Left lobe of liver (tissue), 2 donors: ENCODE measurements at regions not wholly inside any gene's neighbourhood (a gene's known extent, or its start where the extent isn't known, plus 50 kb on each side); places are given as distances from the start of the nearest gene placed in this dataset.
"Not testable (repeated sequence)": the region's sequence is repeated elsewhere in the genome, so short reads cannot be mapped to it uniquely, and the experiment has no call there.

Experiments
- ATAC-seq: fragments of 200-7000 bp; cut with Tn5 transposase; one replicate; pipeline ENCODE4 v1.9.1; 2020; ENCODE audit warnings: mild to moderate bottlenecking, moderate library complexity
- DNase-seq: peaks from one replicate; pipeline ENCODE4 v3.0.0-alpha.2; 2020; ENCODE audit warnings: low spot score
- donor health status: DM: no; HTN: no; CAD: no; lungs with moderate emphysema.
- donor health status: DM: no; HTN: yes; CAD: no.

DNA sequence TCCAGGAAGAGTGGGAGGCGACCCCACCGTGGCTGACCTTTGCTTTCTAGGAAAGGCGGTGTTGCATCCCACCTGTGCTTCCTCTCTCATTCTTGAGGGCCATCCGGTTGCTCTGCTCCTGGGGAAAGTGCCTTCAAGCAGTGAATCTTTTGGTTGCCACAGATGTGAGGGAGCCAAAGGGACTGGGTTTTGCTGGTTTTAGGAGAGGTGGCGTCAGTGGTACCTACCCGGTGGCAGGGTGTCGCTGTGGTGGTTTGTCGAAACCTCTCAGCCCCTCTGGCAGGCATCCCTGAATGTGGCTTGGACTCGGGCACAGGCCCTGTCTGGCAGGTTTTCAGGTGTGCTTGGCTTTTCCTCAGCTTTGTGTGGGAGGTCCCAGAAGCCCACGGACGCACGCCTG lies 611.5 kb downstream of the KCNJ18 start:
- DNase-seq, result no peak

DNA sequence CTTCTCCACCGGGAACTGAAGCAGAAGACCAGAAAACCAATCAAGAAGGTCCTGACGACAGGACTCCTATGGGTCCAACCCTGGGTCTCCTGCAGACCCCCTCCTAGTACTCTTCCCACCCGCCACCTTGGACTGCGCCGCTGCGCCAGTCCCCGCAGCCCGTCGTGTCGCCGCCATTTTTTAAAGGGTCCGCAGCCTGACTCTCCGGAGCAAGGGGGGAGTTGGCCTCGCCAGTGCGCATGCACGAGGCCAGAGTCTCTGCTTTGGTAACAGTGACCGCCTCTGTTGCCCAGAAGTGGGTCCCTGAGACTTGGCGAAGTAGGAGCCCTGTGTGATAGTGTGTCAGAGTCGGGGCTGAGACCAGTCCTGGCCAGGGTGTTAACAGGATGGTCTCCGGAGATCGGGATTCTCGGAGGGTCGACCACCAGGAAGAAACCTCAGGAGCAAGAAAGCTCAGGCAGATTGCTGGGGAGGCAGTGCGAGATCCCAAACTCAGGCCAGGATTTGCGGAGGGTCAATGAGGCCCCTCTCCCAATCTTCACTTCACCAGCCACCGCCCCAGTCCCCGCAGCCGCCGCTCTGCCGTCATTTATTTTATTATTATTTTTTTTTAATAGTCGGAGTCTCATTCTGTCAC lies 612.5 kb downstream of the KCNJ18 start:
- no peak for DNase-seq
- ATAC-seq, result no peak

More for the DNA sequence above, 611.5 kb downstream of the KCNJ18 start:
- ATAC-seq, result no peak

DNA sequence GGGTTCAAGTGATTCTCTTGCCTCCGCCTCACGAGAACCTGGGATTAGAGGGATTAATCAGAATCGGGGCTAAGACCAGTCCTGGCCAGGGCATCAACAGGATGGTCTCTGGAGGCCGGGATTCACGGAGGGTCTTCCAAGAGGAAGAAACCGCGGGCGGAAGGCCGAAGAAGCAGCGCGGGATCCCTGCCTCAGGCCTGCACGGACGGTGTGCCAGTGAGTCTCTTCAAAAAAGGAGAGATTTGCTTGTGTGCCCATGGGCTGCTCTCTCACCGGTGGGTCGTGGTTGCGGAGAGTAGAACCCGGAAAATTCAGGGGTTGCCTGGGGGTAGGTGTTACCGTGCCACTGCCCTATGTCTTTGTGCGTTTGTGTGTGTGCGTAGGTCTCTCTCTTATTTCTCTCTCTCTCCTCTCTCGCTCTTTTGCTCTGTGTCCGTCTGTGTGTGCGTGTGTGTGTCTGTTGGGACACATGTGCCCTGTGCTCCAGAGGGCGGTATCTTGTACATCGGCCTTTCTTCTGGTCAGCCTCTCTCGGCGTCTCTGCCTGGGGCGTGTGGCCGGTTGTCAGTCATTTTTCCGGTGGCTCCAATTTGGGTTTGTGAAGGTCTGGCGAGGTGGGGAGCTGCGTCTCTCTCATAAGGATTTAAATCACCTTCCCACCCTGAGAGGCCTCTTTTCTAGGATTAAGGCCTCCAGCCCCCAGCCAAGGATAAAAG lies 613.2 kb downstream of the KCNJ18 start:
- no peak for ATAC-seq
- DNase-seq, result no peak

DNA sequence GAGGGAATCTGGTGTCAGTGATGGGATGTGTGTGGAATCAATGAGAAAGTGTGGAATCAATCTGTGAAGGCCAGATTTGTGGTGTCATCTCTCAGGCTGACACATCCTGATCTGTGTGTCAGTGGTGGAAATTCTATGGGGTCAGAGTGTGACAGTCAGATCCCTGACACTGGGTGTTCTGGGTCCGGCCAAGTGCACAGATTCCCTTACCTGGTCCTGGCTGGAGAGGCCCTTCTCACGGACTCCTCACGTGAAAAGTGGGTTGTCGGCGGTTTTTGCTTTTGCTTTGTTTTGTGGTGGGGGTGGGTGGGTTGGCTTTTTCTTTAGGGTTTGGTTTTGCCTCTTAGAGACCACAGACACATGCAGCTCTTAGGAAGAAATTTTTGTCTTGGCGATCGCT lies 618.0 kb downstream of the KCNJ18 start:
- not testable (repeated sequence) for DNase-seq, ATAC-seq

DNA sequence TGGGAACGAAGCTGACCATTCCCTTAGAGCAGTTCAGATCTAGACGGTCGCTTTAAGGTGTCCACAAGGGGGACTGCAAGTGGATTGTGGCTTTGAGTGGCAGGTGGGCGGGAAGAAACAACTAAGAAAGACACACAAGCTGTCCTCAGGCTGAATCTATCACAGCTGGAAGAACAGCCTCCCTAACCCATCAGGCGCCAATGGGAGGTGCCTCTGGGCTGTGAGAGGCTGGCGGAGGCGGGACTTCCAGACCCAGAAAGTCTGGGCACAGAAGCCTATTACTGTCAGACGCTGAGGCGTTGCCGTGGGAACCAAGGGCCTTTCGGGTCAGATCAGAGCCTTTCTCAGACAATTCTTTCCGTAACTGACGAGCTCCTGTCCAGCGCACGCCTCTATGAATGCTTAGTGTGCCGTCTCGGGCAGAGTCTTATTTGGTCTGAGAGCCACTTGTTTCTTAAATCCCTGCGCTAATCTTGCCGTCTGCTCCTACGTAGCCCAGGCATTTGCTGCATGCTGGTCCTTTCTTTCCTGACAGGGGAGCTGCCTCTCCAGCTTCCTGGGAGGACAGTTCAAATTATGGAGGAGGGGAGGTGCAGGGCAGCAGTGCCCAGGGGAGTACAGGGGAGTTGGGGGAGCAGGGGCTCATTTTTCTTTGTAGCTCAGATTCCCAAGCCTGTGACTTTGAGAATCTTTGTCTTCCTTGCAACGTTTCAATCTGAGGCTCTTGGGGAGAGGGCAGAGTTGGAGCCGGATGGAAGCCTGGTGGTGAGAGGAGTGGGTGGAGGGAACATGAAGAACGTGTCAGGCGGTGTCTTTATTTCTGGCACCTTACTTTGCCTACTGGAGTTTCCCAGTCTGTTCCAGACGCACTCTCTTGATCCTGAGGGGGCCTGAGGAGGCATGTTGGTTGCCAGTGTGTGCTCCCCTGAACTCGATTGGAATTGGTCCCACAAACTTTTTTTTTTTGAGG lies 618.7 kb downstream of the KCNJ18 start:
- no peak for DNase-seq
- ATAC-seq, result no peak

DNA sequence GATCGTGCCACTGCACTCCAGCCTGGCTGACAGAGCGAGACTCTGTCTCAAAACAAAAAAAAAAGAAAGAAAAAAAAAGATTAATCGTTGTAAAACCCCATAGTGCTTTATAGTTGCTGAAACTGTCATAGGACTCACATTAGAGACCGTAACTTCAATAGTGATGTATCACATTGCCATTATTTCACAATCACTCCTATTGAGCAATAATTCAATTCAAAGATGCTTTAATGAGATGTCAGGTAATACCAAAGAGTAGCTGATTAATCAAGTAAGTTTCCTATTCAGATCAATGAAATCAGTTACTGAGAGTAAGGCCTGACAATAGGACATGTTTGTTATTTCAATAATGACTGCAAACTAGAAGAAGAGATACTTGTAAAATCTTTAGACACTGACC lies 628.7 kb downstream of the KCNJ18 start:
- DNase-seq, ATAC-seq: not testable (repeated sequence)

DNA sequence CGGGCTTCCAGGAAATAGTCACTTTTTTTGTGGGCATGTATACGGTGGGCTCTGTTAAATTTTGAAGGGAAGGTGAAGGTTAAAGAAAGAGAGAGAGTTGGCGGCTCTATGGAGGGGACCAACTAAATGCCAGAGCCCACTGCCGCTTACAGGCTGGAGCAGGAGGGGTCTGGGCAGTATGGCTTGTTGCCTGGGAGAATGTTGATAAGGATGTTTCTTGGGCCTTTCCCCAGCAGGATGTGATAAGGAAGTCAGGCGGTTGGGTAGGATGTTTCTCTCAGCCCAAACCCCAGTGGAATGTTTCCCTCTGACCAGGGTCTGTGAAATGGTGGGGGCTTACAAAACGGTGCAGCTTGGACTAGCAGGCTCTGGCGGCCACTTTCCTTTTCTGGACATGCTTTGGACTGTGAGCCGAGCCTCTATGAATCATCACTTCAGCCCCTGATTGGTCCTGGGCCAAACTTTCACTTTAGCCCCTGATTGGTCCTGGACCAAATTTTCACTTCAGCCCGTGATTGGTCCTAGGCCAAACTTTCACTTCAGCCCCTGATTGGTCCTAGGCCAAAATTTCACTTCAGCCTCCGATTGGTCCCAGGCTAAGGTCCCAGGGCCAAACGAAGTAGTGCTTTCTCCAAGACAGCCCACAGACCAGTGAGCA lies 630.7 kb downstream of the KCNJ18 start:
- not testable (repeated sequence) for ATAC-seq, DNase-seq

DNA sequence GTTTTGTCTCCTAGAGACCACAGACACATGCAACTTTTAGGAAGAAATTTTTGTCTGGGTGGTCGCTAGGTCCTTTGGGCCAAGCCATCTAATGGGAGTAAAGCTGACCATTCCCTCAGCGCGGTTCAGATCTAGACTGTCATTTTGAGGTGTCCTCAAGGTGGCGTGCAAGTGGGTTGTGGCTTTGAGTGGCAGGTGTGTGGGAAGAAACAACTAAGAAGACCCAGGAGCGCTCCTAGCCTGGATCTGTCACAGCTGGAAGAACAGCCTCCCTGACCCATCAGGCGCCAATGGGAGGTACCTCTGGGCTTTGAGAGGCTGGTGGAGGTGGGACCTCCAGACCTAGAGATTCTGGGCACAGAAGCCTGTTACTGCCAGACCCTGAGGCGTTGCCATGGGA lies 645.1 kb downstream of the KCNJ18 start:
- DNase-seq (no peak), ATAC-seq (no peak)

DNA sequence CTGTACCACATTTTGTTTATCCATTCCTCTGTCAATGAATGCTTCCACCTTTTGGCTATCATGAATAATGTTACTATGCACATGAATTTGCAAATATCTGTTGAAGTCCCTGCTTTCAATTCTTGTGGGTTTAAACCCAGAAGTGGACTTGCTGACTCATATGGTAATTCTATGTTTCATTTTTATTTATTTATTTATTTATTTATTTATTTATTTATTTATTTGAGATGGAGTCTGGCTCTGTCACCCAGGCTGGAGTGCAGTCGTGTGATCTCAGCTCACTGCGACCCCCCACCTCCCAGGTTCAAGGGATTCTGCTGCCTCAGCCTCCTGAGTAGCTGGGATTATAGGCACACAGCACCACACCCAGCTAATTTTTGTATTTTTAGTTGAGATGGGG lies 664.3 kb downstream of the KCNJ18 start:
- DNase-seq, ATAC-seq: not testable (repeated sequence)

DNA sequence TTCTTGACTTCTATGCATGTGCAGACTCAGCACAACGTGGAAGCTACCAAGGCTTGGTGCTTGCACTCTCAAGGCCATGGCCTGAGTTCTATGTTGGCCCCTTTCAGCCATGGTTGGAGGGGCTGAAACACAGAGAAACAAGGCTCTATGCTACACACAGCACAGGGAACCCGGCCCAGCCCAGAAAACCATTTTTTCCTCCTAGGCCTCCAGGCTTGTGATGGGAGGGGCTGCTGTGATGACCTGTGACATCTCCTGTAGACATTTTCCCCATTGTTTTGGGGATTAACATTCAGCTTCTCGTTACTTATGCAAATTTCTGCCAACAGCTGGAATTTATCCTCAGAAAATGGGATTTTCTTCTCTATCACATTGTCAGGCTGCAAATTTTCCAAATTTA lies 678.7 kb downstream of the KCNJ18 start:
- not testable (repeated sequence) for ATAC-seq, DNase-seq

DNA sequence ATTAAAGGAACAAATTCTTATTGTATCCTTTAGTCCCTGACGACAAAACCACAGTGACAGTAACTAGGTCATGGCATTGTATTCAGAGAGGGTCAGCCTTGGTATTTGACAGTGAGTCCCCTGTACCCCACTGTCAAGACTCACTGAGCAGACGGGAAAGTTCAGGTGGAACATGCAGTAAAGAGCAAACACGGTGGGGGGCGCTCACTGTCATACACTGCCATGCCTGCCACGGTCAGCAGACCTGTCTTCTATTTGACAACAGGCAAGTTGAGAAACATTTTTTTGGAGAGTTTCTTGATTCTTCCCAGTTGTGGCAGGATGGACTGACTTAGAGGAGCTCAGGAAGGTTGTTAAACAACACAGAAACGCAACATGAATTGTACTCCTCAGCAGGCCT lies 681.6 kb downstream of the KCNJ18 start:
- no peak for ATAC-seq
- DNase-seq, result no peak

DNA sequence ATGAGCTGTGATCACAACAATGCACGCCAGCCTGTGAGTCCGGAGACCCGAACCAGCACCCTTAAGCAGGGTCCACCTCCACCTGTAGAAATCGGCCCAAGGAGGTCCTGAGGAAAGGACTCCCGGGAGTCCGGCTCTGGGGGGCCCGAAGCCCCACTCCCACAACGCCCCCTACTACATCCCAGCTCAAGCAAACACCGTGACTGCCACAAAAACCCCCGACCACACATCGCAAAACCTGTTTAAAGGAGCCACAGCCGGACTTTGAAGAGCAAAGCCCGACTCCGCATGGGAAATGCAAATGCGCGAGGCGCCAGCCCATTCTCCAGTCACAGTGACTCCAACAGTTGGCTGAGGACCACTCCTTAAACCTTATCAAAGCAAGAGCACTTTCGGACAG lies 682.4 kb downstream of the KCNJ18 start:
- DNase-seq, result no peak
- ATAC-seq, result no peak

DNA sequence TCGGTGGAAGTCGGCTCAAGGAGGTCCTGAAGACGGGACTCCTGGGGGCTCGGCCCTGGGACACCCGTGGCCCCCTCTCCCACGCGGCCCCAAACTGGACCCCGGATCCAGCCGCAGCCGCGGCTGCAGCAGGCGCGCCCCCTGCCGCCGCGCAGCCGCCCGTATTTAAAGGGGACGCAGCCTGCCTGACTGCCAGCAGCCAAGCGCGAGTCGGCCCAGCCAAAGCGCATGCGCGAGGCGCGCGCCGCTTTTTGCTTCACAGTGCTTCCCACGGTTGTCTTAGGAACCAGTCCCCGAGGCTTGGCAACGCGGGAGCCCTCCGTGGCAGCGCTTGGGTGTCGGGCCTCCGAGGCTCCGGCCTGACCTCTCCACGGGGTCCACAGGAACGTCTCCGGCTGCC lies 684.4 kb downstream of the KCNJ18 start:
- not testable (repeated sequence) for DNase-seq

DNA sequence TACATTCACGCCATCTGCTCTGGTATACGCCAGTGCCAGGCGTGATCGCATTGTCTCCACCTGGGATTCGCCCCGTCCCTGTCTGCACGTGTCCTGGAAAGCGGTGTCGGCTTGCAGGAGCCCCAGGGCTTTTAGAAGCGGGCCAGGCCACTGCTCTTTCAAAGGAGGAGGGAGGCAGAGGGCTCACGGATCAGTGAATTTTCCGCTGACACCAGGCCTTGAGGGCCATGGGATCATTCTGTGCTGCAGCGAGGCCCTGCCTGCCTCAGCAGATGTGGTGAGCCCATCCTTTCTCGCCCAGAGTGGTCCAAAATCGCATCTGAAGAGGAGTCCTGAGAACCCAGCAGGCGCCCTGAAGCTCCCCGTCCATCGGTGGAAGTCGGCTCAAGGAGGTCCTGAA lies 686.4 kb downstream of the KCNJ18 start:
- ATAC-seq, DNase-seq: not testable (repeated sequence)

More for the DNA sequence above, 684.4 kb downstream of the KCNJ18 start:
- ATAC-seq, result not testable (repeated sequence)

DNA sequence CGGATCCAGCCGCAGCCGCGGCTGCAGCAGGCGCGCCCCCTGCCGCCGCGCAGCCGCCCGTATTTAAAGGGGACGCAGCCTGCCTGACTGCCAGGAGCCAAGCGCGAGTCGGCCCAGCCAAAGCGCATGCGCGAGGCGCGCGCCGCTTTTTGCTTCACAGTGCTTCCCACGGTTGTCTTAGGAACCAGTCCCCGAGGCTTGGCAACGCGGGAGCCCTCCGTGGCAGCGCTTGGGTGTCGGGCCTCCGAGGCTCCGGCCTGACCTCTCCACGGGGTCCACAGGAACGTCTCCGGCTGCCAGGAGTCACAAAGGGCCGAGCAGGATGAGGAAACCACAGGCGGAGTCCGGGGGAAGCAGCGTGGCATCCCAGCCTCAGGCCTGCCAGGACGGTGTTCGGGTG lies 689.3 kb downstream of the KCNJ18 start:
- ATAC-seq, DNase-seq: not testable (repeated sequence)

DNA sequence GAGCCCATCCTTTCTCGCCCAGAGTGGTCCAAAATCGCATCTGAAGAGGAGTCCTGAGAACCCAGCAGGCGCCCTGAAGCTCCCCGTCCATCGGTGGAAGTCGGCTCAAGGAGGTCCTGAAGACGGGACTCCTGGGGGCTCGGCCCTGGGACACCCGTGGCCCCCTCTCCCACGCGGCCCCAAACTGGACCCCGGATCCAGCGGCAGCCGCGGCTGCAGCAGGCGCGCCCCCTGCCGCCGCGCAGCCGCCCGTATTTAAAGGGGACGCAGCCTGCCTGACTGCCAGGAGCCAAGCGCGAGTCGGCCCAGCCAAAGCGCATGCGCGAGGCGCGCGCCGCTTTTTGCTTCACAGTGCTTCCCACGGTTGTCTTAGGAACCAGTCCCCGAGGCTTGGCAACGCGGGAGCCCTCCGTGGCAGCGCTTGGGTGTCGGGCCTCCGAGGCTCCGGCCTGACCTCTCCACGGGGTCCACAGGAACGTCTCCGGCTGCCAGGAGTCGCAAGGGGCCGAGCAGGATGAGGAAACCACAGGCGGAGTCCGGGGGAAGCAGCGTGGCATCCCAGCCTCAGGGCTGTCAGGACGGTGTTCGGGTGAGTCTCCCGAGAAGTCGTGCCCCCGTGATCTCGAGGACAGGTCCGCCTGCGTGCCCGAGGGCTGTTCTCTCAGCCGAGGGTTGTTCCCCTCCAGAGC lies 691.6 kb downstream of the KCNJ18 start:
- not testable (repeated sequence) for DNase-seq, ATAC-seq

DNA sequence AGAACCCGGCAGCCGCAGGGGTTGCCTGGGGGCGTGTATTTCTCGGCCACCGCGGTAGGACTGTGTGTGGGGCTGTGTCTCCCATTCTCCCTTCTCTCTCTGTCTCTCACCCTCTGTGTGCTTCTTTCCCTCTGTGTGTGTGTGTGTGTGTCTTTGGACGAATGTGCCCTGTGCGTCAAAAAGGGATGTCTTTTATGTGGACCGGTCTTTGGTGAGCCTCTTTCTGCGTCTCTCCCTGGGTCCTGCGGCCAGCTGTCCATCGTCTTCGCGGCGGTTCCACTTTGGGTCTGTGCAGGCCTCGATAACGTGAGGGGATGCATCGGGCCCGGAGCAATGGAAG lies 692.1 kb downstream of the KCNJ18 start:
- DNase-seq, result not testable (repeated sequence)

DNA sequence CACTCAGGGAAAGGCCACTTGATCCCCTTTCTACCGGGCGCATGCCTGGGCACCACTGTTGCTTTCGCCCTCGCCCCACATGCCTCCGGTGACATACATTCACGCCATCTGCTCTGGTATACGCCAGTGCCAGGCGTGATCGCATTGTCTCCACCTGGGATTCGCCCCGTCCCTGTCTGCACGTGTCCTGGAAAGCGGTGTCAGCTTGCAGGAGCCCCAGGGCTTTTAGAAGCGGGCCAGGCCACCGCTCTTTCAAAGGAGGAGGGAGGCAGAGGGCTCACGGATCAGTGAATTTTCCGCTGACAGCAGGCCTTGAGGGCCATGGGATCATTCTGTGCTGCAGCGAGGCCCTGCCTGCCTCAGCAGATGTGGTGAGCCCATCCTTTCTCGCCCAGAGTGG lies 706.1 kb downstream of the KCNJ18 start:
- ATAC-seq, DNase-seq: not testable (repeated sequence)

More for the DNA sequence above, 692.1 kb downstream of the KCNJ18 start:
- ATAC-seq, result not testable (repeated sequence)

DNA sequence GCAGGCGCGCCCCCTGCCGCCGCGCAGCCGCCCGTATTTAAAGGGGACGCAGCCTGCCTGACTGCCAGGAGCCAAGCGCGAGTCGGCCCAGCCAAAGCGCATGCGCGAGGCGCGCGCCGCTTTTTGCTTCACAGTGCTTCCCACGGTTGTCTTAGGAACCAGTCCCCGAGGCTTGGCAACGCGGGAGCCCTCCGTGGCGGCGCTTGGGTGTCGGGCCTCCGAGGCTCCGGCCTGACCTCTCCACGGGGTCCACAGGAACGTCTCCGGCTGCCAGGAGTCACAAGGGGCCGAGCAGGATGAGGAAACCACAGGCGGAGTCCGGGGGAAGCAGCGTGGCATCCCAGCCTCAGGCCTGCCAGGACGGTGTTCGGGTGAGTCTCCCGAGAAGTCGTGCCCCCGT lies 706.7 kb downstream of the KCNJ18 start:
- ATAC-seq, DNase-seq: not testable (repeated sequence)

DNA sequence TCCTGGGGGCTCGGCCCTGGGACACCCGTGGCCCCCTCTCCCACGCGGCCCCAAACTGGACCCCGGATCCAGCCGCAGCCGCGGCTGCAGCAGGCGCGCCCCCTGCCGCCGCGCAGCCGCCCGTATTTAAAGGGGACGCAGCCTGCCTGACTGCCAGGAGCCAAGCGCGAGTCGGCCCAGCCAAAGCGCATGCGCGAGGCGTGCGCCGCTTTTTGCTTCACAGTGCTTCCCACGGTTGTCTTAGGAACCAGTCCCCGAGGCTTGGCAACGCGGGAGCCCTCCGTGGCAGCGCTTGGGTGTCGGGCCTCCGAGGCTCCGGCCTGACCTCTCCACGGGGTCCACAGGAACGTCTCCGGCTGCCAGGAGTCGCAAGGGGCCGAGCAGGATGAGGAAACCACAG lies 712.8 kb downstream of the KCNJ18 start:
- not testable (repeated sequence) for DNase-seq, ATAC-seq
